K562 (cell line): ENCODE measurements at regions not wholly inside any gene's neighbourhood (a gene's known extent, or its start where the extent isn't known, plus 50 kb on each side); places are given as distances from the start of the nearest gene placed in this dataset.

Experiments
- BCL6 ChIP-seq: fragments of 250-450 bp; sonication (Bioruptor Pico); IDR thresholded peaks from 2 replicates; pipeline ENCODE4 v1.4.0; 2020
- CBFA2T3 ChIP-seq: fragments of 450-650 bp; IDR thresholded peaks from 2 replicates; pipeline ENCODE4 v1.6.1; 2017
- CBX5 ChIP-seq: IDR thresholded peaks from 2 replicates; pipeline ENCODE4 v1.6.1; 2014; ENCODE audit warnings: low read depth, borderline replicate concordance
- HDAC3 ChIP-seq: fragments of 450-650 bp; IDR thresholded peaks from 2 replicates; pipeline ENCODE4 v1.6.1; 2018; ENCODE audit warnings: borderline replicate concordance, mild to moderate bottlenecking, moderate library complexity; ENCODE audit not compliant: partially characterized antibody
- HDGF ChIP-seq: fragments of 450-650 bp; IDR thresholded peaks from 2 replicates; pipeline ENCODE4 v1.6.1; 2016
- HIVEP1 ChIP-seq: fragments of 250-450 bp; sonication (Bioruptor Pico); IDR thresholded peaks from 2 replicates; pipeline ENCODE4 v1.4.0; 2020; ENCODE audit warnings: mild to moderate bottlenecking
- IRF9 ChIP-seq: fragments of 450-650 bp; IDR thresholded peaks from 2 replicates; pipeline ENCODE4 v1.6.1; 2016; ENCODE audit warnings: missing biosample characterization, missing genetic modification characterization
- MEF2D ChIP-seq: conservative IDR thresholded peaks from 2 replicates; pipeline ENCODE4 v1.6.1; 2016; ENCODE audit warnings: low read depth, missing genetic modification characterization, missing compliant biosample characterization
- NKRF ChIP-seq: fragments of 450-650 bp; IDR thresholded peaks from 2 replicates; pipeline ENCODE4 v1.6.1; 2016; ENCODE audit warnings: borderline replicate concordance
- PATZ1 ChIP-seq: fragments of 250-450 bp; sonication (Bioruptor Pico); IDR thresholded peaks from 2 replicates; pipeline ENCODE4 v1.5.0; 2020; ENCODE audit warnings: mild to moderate bottlenecking, borderline replicate concordance
- PHF20 ChIP-seq: fragments of 450-650 bp; IDR thresholded peaks from 2 replicates; pipeline ENCODE4 v1.6.1; 2018; ENCODE audit not compliant: partially characterized antibody
- PHTF2 ChIP-seq: fragments of 250-450 bp; sonication (Bioruptor Pico); IDR thresholded peaks from 2 replicates; pipeline ENCODE4 v1.5.0; 2021; ENCODE audit warnings: mild to moderate bottlenecking
- RBM14 ChIP-seq: fragments of 200-400 bp; formaldehyde crosslinking; IDR thresholded peaks from 2 replicates; pipeline ENCODE4 v1.6.1; 2018; ENCODE audit warnings: low read depth, mild to moderate bottlenecking, low read length, moderate library complexity, borderline replicate concordance; ENCODE audit not compliant: insufficient read depth
- SAFB ChIP-seq: fragments of 200-400 bp; formaldehyde crosslinking; IDR thresholded peaks from 2 replicates; pipeline ENCODE4 v1.6.1; 2017; ENCODE audit warnings: low read depth, low read length, borderline replicate concordance
- SMAD2 ChIP-seq: fragments of 150-350 bp; IDR thresholded peaks from 2 replicates; pipeline ENCODE4 v1.6.1; 2014; ENCODE audit warnings: low read depth, mild to moderate bottlenecking, low read length
- SMAD3 ChIP-seq: fragments of 450-650 bp; formaldehyde crosslinking; conservative IDR thresholded peaks from 2 replicates; pipeline ENCODE4 v1.4.0; 2020; ENCODE audit warnings: mild to moderate bottlenecking
- TFAP4 ChIP-seq: sonication (generic); formaldehyde crosslinking; IDR thresholded peaks from 2 replicates; pipeline ENCODE4 v1.8.0; 2022; ENCODE audit warnings: missing genetic modification reagents, mild to moderate bottlenecking, moderate library complexity, borderline replicate concordance
- ZBTB7A ChIP-seq: IDR thresholded peaks from 2 replicates; pipeline ENCODE4 v1.6.1; 2011; ENCODE audit warnings: low read depth, mild to moderate bottlenecking, low read length, moderate library complexity, borderline replicate concordance; ENCODE audit not compliant: control insufficient read depth
- ZNF165 ChIP-seq: fragments of 250-450 bp; sonication (Bioruptor Pico); IDR thresholded peaks from 2 replicates; pipeline ENCODE4 v1.4.0; 2020; ENCODE audit warnings: borderline replicate concordance
- ZNF41 ChIP-seq: fragments of 250-450 bp; sonication (Bioruptor Pico); conservative IDR thresholded peaks from 2 replicates; pipeline ENCODE4 v1.4.0; 2020; ENCODE audit warnings: mild to moderate bottlenecking
- ZNF655 ChIP-seq: fragments of 250-450 bp; sonication (Bioruptor Pico); IDR thresholded peaks from 2 replicates; pipeline ENCODE4 v1.5.0; 2021

- TF ChIP-seq TFAP4 (CRISPR knock-in tag) (peak; percentile 95), ZNF655 (CRISPR knock-in tag) (no peak), PATZ1 (CRISPR knock-in tag) (no peak), SMAD3 (peak; percentile 84), IRF9 (peak; percentile 59; the same call in 1 of the 2 replicates), CBFA2T3 (peak; percentile 100), NKRF (no peak; the same call in 1 of the 2 replicates), PHF20 (no peak), BCL6 (CRISPR knock-in tag) (peak; percentile 69), ZBTB7A (no peak), HDAC3 (peak; percentile 99), ZNF41 (CRISPR knock-in tag) (no peak), SAFB (no peak), HIVEP1 (CRISPR knock-in tag) (no peak), SMAD2 (no peak), ZNF165 (CRISPR knock-in tag) (no peak), CBX5 (no peak), PHTF2 (CRISPR knock-in tag) (no peak; the same call in 1 of the 2 replicates), MEF2D (peak; percentile 100), HDGF (no peak), RBM14 (no peak)
Observed at GRCh38 chr12:92403210-92404175, 257.8 kb upstream of the BTG1 start (continued).
